GM19328 (cell line): ENCODE measurements at regions not wholly inside any gene's neighbourhood (a gene's known extent, or its start where the extent isn't known, plus 50 kb on each side); places are given as distances from the start of the nearest gene placed in this dataset.

Experiments
- ATAC-seq: cut with Tn5 transposase; IDR thresholded peaks from one replicate; pipeline ENCODE4 v1.9.1; 2021; ENCODE audit warnings: mild to moderate bottlenecking, moderate library complexity; ENCODE audit not compliant: unreplicated experiment

DNA sequence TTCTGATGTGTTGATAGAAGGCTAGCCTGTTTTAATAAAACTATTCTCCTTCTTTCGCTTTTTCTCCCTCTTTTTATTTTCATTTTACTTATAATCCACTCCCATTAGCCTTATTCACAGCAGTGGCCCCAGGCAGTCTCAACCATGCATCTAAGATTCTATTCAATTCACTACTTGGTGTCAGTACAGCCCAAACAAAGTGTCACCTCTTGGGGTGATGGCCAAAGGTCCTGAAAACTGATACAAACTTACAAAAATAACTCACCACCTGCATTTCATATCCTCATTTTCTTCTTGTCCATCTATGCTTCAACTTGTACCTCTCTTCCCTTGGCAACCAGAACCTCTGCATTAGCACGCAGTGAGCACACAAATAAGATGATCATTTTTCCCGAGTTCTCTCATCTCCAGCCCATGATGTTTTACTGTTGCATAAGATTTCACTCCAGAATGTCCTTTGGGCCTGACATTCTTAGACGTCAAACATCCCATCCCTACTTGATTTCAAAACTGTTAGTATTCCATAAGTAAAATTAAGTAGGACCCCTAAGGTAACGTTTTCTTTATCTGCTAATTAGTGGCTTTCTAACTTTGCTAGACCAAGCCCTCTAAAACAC, 559.3 kb upstream of the TNP1 start:
- no peak for ATAC-seq

DNA sequence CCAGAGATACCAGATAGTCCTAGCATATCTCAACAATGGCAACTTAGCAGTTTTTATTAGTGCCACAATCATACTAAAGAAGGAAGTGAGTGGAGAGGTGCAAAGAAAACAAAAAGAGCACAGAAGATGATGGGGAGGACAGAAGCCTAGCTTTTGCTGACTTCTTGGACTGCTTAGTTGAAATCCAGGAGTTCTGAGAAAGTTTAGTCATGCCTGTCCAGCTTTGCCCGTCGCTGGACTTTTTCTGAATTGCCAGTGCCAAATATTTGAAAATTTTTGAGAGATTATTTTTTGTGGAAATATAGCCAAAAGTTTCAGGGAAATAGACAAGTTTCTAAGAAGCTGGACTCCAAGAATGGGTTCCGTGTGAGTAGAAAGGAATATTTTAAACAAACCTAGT, 558.7 kb upstream of the TNP1 start:
- ATAC-seq = no peak

DNA sequence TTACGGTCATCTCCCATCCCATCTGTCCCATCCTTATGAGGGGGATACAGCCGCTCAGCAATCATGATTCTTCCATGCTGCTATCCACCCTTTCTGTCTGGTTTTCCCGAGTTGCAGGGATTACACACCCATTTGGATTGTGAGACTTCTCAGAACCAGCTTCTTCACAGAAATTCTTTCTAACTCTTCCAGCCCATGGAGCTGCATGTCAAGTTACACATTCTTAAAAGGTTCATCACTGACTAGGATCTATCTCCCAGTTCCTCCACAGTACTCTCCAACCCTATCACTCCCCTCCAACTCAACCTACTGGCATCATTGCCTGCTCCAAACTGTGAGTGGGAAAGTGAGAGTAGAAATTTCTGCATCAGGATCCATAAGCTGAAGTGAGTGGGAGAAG, 558.2 kb upstream of the TNP1 start:
- ATAC-seq = no peak

DNA sequence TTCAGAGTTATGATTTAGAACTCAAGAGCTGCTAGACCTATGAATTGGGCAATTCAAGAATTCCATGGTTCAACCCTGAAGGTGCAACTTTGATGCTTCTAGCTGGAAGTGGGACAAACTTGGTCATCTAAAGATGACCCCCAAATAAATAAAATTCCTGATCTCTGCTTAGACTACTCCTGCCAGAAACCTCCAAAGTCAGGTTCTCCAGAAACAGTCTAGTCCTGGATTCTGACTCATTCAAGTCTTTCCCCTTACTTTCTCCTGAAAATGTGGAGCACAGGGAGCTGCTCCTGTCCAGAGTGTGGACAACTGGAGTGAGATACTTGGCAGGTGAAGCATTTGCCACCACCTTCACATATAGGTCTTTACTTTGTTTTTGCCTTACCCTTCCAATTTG, 557.7 kb upstream of the TNP1 start:
- no peak for ATAC-seq

DNA sequence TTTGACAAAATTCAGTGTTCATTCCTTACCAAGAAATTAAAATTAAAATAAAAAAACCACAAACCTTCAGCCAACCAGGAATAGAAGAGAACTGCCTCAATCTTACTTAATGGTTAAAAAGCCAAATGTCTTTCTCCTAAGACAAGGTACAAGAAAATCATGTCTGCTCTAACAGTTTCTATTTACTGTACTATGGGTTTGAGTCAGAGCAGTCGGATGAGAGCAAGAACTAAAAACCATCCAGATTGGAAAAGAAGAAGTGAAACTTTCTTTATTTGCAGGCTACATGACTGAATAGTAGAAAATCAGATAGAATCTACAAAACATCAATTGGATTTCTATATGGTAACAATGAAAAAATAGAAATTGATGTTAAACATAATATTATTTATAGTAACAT, 555.5 kb upstream of the TNP1 start:
- ATAC-seq = peak; percentile 91

DNA sequence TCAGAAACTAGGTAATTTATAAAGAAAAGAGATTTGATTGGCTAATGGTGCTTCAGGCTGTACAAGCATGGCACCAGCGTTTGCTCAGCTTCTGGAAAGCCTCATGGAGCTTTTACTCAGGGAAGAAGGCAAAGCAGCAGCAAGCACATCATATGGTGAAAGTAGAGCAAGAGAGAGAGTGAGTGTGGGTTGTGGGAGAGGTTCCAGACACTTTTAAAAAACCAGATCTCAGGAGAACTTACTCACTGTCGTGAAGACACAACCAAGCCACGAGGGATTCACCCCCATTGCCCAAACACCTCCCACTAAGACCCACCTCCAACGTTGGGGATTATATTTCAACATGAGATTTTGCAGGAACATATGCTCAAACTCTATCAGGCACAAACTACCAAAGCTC, 554.6 kb upstream of the TNP1 start:
- ATAC-seq = no peak

DNA sequence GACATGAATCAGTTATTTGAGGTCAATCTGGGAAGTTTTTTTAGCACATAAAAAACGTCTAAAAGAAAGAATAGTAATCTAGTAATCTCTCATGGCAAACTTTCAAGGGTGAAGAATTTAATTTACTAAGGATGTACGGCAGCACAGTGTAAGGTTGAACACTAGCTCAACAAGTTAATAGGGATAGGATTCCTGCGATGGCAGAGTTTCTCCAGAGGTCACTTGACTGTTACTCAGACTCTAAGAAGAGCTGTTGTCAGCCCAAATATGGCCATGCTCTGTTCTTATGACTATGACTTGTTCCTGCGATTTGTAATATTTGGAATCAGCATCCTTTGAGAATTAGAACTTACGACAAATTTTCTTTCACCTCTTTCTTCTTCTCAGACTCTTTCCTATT, 553.3 kb upstream of the TNP1 start:
- no peak for ATAC-seq

DNA sequence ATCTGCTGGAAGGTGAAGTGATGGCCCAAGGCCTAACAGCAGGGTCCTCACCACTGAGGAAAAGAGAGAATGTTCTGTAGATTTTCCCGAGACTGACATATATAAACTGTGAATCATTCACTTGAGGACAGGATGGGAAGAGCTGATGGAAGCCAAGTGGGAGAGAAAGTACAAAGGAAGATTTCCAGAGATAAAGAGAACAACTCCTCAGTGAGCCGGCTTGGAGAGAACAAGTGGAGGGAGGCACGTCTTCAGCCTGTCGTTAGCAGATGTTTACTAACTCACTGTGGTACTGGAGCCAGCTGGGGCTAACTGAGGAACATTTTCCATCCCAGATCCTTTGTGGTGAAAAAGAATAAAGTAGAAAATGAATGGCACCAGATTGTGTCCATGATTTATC, 552.9 kb upstream of the TNP1 start:
- ATAC-seq = no peak

DNA sequence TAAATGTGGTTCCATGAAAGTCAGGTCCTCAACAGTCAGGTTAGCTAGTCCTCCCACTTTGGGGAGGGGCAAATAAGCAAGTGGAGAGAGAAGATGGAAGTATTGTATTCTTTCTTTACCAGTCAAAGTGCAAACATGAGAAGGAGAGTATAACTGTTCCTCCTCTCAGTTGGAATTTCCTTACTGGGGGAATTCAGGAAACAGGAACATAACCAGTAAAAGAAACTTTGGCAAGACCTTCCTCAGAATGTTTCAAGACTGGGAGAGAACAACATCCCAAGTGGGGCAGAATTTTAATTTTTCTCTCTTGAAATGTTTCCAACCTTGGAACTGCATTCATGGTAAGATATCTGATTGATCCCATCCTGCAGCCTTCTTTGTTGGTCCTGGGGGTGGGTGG, 552.4 kb upstream of the TNP1 start:
- ATAC-seq = no peak

DNA sequence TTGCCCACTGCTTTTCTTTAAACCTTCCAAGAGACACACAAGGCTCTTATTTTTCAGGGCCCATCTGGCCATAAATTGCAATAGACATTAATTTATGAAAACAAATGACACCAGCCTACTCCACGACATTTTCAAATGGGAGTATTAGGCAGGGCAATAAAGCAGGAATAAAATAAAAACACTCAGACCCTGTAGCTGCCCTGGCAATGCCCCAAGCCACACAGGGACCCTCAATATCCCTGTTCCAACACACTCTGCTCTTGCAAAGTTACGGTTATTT, 550.8 kb upstream of the TNP1 start:
- no peak for ATAC-seq

DNA sequence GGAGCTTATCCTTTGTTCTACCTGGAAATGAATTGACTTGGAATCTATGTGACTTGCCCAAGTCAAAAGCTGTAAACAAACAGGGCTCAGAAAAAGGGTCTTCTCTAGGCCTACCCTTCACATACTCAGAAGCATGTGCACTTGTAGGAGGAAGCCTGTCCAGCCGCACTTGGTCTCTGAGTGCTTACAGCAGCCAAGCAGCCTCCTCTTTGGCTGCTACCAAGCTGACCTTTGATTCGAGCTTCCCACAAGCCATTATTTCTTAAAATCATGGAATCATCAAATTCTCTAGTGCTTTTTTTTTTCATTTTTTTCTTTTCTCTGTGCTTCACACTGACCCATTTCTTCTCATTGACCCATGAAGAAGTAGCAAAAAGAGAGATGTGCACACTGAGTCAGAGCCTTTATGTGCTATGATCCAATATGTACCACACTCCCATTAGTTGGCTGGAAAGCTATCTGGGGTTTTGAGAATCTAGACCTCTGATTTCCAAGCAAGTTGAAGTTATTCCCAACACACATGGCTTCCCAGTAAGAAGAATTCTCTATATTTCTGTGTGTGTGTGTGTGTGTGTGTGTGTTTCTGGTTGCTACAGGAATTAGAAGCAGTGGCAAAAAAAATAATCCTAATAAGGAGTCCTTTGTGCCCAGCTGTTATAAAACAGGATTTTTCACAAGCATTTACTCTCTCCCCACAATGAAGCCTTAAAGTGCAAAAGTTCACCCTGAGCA, 550.3 kb upstream of the TNP1 start:
- ATAC-seq = no peak

DNA sequence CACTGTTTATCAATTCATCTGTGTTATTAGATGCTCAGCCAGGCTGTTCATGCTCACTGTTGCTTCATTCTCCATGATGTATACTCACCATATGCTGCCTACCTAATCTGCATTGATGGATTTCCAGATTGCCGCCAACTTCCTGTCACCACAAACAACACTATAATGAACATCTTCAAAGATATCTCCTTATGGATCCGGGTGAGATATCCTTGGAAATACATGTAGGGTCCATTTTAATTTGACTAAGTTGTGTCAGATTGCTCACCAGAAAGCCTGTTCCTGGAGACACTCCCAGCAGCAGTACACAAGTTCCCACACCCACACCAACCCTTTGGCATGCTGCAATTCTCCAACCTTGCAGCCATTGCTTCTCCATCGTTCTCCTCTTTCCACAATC, 547.5 kb upstream of the TNP1 start:
- no peak for ATAC-seq

DNA sequence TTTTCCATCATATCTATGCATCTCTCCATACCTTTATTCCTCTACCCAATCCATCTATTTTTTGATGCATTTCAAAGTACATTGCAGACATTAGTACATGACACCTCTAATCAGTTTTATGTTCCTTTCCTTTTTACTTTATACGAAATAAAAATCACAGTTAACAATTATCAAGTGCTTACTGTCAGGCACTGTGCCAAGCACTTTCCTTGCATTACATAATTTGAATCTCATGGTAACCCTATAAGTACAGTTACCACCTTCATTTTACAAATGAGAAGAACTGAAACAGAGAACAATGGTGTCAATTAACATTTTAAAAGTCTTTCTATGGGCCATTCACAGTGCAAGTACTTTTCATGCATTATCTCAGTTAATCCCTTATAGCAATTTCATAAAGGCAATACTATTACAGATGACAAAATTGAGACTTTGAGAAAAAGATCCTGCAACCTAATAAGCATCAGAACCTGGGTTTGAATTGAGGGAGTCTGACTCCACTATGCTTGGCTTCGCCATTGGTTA, 544.4 kb upstream of the TNP1 start:
- no peak for ATAC-seq

DNA sequence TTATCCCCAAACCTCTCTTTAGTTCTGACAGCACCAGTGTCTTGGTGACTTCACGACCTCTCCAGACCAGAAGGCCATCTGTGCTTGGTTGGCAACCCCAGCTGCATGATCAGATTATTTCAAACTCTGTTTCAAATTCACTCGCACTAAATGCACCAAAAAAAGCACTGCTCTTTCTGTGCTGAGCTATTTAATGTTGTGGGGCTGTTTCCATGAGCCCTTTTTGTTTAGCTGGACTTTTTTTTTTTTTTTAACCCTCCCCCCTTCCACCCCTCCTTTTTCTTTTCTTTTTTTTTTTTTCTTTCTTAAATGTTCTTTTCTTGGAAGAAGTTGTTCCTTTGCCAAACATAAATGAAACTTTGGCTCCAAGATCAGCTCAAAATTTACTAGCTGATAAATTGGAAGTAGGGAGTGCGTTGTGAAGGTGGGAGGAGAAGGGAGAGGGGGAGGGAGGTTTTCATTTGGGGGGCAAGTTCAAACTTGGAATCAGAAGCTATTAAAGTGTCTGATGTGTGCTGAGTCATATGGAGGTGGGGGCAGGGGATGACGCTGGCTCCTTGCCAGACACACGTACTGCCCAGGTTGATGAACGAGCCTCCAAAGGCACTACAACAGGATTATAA, 543.0 kb upstream of the TNP1 start:
- no peak for ATAC-seq

DNA sequence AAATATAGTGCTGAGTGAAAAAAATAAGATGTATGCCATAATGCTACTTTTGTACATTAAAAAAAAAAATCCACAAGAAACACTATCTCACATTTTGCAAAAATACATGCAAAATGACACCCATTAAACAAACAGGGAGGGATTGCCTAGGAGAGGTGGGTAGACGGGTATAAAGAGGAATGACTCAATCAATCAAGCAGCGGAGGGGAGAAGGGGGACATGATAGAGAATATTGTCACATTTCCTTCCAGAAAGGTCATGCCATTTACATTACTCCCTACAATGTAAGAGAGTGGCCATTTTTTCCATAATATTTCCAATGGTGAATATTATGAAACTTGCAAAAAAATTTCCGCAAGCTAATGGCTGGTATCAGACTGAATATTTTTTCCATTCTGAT, 542.3 kb upstream of the TNP1 start:
- ATAC-seq = no peak

DNA sequence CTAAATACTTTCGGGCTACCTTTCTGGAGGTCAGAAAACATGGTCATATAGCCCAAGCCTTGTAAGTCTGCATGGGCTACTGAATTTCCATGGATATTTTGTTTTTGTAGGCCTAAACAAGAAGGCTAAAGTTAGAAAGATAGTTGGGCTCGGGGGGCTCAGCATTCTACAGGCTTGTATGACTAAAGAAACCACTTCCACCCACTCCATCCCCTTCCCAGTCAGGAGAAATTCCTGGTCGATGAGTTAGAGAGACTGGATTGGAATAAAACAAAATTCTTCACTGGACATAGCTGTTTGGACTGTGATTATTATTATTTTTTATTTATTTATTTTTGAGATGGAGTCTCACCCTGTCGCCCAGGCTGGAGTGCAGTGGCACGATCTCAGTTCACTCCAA, 539.4 kb upstream of the TNP1 start:
- ATAC-seq = no peak

DNA sequence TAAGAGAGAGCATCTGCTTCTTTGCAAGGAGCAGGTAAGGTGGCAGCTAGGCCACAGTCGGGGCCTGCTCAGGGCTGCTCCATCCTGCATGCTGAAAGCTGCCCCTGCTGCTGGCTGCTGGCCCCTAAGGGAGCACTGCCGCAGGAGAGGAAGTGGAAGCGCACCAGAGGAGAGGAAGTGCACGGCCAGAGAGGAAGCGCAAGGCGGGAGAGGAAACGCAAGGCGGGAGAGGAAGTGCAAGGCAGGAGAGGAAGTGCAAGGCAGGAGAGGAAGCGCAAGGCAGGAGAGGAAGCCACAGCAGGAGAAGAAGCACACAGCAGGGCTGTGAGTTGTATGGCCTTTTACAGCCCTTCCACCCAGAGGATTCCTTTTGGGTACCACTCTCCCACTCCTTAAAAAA, 539.0 kb upstream of the TNP1 start:
- no peak for ATAC-seq

DNA sequence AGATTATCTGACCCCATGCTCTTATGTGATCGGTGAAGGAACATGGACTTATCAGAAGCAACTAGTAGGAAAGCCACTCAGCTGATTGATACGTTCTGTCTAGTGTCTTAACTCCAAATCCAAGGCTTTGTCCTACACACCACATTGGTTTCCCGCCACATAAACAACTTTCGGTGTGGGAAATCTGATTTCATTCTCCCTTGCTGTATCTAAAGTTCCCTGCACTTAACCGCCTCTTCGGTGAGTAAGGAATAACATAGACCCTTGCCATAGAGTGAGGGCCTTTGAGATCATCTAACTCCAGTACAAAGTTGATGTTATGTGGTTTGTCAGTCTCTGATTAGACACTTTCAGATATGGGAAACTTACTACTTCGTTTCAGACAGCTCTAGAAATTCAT, 538.2 kb upstream of the TNP1 start:
- ATAC-seq = no peak

DNA sequence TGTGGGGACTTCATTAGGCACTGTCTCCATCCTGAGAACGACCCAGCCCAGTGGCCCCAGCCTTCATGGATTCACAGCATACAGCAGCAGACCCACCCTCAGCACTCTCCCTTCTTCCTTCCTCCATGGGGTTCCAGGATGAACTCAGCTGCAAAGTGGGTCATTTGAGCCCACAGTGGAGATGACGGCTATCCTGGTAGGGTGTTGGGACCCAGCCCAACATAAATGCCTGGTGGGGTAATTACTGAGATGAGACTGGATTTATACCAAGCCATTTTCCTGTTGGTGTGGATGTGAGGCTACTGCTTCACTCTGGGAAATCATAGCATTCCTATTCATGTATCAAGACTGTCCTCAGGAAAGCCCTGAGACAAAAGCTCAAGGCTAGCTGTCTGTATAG, 536.7 kb upstream of the TNP1 start:
- ATAC-seq = no peak

DNA sequence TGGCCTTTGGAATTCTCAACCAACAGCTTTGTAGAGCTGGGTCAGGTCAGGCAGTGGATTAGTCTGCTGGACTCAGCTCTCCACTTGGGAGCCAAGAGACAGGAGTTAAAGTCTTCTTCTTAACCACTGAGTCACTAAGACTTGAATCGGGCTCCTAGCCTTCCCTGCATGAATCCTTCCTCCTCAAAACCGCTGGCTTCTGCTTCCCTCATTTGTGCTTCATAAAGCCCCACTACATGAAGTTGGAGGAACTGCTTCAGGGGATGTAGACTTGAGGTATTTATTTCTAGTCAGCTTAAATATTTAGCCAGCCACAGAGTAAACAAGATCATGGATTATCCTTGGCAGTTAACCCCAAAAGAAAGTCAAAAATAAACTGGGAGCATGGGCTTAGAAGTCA, 536.3 kb upstream of the TNP1 start:
- no peak for ATAC-seq

DNA sequence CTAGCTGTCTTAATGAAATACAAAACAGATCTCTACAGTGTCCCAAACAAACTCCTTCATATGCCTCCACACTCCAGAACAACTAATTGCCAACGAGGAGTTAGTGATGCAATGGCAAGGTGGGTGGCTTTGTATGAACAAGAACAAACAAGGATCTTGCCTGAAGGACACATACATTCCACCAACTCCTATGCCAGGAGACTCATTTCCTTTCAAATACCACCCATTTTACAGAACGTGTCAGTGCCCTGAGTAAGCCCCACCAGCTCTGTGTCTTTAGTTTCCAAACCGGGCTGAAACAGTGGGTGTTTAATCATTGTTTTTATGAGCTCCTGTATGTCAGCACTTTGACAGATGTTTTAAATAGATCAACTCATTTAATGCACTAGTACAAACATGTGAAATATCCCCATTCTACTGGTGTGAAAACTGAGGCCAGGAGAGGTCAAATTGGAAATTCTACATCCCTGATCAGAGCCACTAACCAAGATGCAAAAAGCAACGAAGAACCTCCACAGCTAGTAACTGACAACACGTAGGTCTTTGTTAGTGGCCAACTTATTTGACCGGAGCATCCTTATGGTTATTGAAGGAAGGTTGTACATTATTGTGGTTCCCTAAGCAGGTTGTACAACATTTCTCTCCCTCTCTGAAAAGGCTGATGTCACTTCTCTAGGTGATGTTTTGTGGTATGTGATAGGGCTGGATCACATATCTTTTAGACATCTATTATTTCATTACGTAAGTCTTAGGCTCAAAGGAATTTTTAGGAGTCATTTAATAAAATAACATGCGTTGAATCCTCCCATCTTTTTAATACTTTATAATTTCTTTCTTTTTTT, 534.9 kb upstream of the TNP1 start:
- no peak for ATAC-seq

DNA sequence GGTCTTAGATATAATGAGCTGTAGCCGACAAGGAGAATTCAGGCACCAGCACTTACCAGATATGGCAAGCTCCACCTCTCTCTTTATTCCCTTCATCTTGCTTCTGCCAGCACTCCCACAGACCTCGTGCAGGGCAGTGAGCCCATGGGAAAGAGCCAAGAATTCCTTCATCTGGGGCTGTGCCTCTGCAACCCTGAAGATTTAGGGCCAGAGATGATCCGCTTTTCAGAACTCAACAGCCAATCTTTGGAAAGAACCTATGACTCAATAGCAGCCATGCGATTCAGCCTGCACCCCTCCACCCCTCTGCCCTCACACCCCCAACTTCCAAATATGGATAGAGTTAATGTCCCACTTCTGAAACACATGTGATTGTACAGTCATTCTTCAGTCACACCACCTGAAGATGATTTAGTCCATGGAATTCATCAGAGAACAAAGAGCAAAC, 533.7 kb upstream of the TNP1 start:
- ATAC-seq = no peak
